ENCODE measurements at regions not wholly inside any gene's neighbourhood (a gene's known extent, or its start where the extent isn't known, plus 50 kb on each side); places are given as distances from the start of the nearest gene placed in this dataset.
A peak's percentile ranks its signal among the peaks of the same experiment; 100 is the strongest.

DNA sequence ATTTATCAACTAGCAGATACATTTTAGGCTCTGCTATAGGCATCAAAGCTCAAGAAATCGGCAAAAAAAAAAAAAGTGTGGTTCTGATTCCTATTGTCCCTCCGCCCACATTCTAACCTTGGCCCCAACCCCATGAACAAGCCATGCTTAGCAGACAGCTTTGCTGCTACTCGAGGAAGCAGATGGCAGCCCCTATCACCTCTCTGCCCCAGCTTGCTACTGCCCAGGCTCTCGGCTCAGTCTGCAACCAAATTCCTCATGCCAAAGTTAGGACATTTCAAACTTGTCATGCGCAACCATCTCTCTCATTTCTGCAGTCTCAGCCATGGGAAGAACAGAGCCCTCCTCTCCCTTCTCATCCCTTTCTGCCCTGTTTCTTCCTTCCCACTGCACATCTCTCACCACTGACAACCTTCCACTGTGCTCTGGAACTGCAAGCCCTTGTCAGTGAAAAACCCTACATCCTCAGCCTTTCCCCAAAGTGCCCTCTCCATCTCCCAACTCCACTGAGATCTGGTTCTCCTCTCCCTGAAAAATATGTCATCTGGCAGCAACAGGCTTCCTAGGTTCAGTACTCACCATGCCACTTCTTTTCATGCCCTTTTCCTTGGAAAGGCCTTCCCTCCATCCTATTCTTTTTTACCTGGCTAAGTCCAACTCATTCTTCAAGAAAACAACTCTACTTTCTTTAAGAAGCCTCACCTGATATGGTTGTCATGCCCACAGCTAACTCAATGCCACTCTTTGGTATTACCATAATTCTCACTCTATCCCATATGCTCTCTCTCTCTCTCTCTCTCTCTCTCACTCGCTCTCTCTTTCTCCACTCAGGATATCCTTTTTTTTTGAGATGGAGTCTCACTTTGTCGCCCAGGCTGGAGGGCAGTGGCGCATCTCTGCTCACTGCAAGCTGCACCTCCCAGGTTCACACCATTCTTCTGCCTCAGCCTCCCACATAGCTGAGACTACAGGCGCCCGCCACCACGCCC, 60.1 kb upstream of the FHIP2A start:
- in situ Hi-C loops (cut with MboI; ENCODE audit: low sequenced_read_pairs) (no loop called here), dilution Hi-C loops (cut with HindIII; ENCODE audit: low sequenced_read_pairs, unreplicated experiment) (no loop called here), intact Hi-C loops (cut with micrococcal nuclease) (no loop called here)
- TF ChIP-seq MAFK (IDR thresholded peaks at IDR 0.05; ENCODE audit: low read depth, low read length) (no peak), RFX5 (IDR thresholded peaks at IDR 0.05; ENCODE audit: low read depth, low read length) (no peak), RCOR1 (IDR thresholded peaks at IDR 0.05; ENCODE audit: insufficient replicate concordance, low read length) (no peak), FOS (IDR thresholded peaks at IDR 0.05; ENCODE audit: low read depth, low read length) (no peak), MXI1 (IDR thresholded peaks at IDR 0.05; ENCODE audit: borderline replicate concordance, low read depth, low read length) (no peak), CHD1 (IDR thresholded peaks at IDR 0.05; ENCODE audit: low read depth, low read length) (no peak), NFE2L2 (IDR thresholded peaks at IDR 0.05; ENCODE audit: low read depth, low read length) (no peak), SMC3 (IDR thresholded peaks at IDR 0.05; ENCODE audit: low read depth, low read length) (no peak), RAD21 (IDR thresholded peaks at IDR 0.05; ENCODE audit: low read length) (no peak), CEBPB (IDR thresholded peaks at IDR 0.05; ENCODE audit: low read depth, low read length) (no peak)
- TF ChIP-seq, protein P1, sequence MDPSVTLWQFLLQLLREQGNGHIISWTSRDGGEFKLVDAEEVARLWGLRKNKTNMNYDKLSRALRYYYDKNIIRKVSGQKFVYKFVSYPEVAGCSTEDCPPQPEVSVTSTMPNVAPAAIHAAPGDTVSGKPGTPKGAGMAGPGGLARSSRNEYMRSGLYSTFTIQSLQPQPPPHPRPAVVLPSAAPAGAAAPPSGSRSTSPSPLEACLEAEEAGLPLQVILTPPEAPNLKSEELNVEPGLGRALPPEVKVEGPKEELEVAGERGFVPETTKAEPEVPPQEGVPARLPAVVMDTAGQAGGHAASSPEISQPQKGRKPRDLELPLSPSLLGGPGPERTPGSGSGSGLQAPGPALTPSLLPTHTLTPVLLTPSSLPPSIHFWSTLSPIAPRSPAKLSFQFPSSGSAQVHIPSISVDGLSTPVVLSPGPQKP (IDR thresholded peaks at IDR 0.05; ENCODE audit: borderline replicate concordance, low read depth, low read length): no peak
- TF ChIP-seq, protein P2, sequence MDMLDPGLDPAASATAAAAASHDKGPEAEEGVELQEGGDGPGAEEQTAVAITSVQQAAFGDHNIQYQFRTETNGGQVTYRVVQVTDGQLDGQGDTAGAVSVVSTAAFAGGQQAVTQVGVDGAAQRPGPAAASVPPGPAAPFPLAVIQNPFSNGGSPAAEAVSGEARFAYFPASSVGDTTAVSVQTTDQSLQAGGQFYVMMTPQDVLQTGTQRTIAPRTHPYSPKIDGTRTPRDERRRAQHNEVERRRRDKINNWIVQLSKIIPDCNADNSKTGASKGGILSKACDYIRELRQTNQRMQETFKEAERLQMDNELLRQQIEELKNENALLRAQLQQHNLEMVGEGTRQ (IDR thresholded peaks at IDR 0.05; ENCODE audit: low read depth, low read length): no peak
- TF ChIP-seq, protein P3, sequence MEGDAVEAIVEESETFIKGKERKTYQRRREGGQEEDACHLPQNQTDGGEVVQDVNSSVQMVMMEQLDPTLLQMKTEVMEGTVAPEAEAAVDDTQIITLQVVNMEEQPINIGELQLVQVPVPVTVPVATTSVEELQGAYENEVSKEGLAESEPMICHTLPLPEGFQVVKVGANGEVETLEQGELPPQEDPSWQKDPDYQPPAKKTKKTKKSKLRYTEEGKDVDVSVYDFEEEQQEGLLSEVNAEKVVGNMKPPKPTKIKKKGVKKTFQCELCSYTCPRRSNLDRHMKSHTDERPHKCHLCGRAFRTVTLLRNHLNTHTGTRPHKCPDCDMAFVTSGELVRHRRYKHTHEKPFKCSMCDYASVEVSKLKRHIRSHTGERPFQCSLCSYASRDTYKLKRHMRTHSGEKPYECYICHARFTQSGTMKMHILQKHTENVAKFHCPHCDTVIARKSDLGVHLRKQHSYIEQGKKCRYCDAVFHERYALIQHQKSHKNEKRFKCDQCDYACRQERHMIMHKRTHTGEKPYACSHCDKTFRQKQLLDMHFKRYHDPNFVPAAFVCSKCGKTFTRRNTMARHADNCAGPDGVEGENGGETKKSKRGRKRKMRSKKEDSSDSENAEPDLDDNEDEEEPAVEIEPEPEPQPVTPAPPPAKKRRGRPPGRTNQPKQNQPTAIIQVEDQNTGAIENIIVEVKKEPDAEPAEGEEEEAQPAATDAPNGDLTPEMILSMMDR (conservative IDR thresholded peaks at IDR 0.05; ENCODE audit: low read depth, low read length): no peak
- H2AFZ ChIP-seq (replicated peaks; ENCODE audit: low read length, poor library complexity): peak overlapping the region; percentile 48
- H4K91ac ChIP-seq (ENCODE audit: insufficient read depth, low read depth, low read length): no peak overlapping the region
- H2AK5ac ChIP-seq (ENCODE audit: low read depth, low read length): no peak overlapping the region
- H3K4me2 ChIP-seq (ENCODE audit: low read depth, low read length): no peak overlapping the region
- no peak overlapping the region for H3K4ac ChIP-seq (ENCODE audit: low read depth, low read length)
- no peak overlapping the region for H3K14ac ChIP-seq (replicated peaks; ENCODE audit: low read depth, low read length)
- no peaks in the 10 kb centered on the region for H3K36me3 ChIP-seq (ENCODE audit: control insufficient read depth, insufficient read depth, low read length)
- no peak for DNase-seq
- H4K8ac ChIP-seq (ENCODE audit: low read depth in 2 of 2, low read length in 2 of 2): no peak overlapping the region
- BruUV-seq (replicated peaks): no TSS peak
- H3K23ac ChIP-seq (ENCODE audit: low read depth, low read length): no peak overlapping the region
- no peak for ATAC-seq (ENCODE audit: low read depth)
- peak overlapping the region; percentile 23 for H2AK9ac ChIP-seq (replicated peaks; ENCODE audit: low read depth, low read length, poor library complexity)
- H2BK120ac ChIP-seq (ENCODE audit: low read depth, low read length): no peak overlapping the region
- H3K27ac ChIP-seq (ENCODE audit: insufficient read depth, low read length): no peak overlapping the region
- no peak overlapping the region for H3K4me3 ChIP-seq (ENCODE audit: insufficient read depth, low read depth, low read length)
- 90% methylated on average over 2 of the region's 11 CpGs; no CpG with 5 or more reads in 1 of the 2 experiments for WGBS, 2 experiments (ENCODE audit: extremely low coverage in 2 of 2, insufficient read length in 1 of 2)
- no peaks in the 10 kb centered on the region for H3K79me1 ChIP-seq (ENCODE audit: low read depth in 1 of 2, low read length in 2 of 2)
- no peak overlapping the region for H2BK20ac ChIP-seq (ENCODE audit: low read depth, low read length)
- H2BK15ac ChIP-seq (ENCODE audit: low read depth, low read length): no peak overlapping the region; the same call in 2 of the 3 replicates
- CTCF ChIA-PET: no interaction called here
- H3K18ac ChIP-seq (ENCODE audit: low read depth, low read length): no peak overlapping the region
- H4K20me1 ChIP-seq (ENCODE audit: insufficient read depth, low read length): no peaks in the 10 kb centered on the region
- H3K9me1 ChIP-seq (ENCODE audit: insufficient read depth, low read length): no peaks in the 10 kb centered on the region
- POLR2A ChIA-PET (ENCODE audit: unreplicated experiment): no interaction called here
- H2BK5ac ChIP-seq (ENCODE audit: low read depth, low read length, poor library complexity, severe bottlenecking): no peak overlapping the region
- H3K4me1 ChIP-seq (ENCODE audit: control insufficient read depth, insufficient read depth, low read length): no peaks in the 10 kb centered on the region
- H3K56ac ChIP-seq (ENCODE audit: extremely low read depth, insufficient read depth, low read length): no peak overlapping the region; the same call in 1 of the 2 replicates
- no peaks in the 10 kb centered on the region for H3K9me3 ChIP-seq (ENCODE audit: control insufficient read depth, insufficient read depth, low read length)
- no peak overlapping the region for H4K5ac ChIP-seq (ENCODE audit: low read depth, low read length)
- H3K9ac ChIP-seq (ENCODE audit: low read depth, low read length): no peak overlapping the region
- peaks cover 2% of the 10 kb centered on the region; the same call in 1 of the 2 replicates for H3K27me3 ChIP-seq (ENCODE audit: control insufficient read depth, insufficient read depth, low read length)
